Thoracic aorta (tissue), 2 donors: ENCODE measurements at regions not wholly inside any gene's neighbourhood (a gene's known extent, or its start where the extent isn't known, plus 50 kb on each side); places are given as distances from the start of the nearest gene placed in this dataset.

Source experiments
- ATAC-seq: fragments of 150-250 bp; one replicate; pipeline ENCODE4 v1.8.0; 2017; ENCODE audit warnings: low read depth; ENCODE audit not compliant: insufficient number of reproducible peaks, low FRiP score
- DNase-seq: peaks from one replicate; pipeline ENCODE4 v3.0.0-alpha.2; 2020; ENCODE audit warnings: low spot score
- H3K27ac ChIP-seq, 2 donors: fragments of 200-600 bp; sonication (generic); 1 replicate in 1 of 2; 2 replicates in 1 of 2; pipeline ENCODE4 v1.5.1; 2016; ENCODE audit warnings: mild to moderate bottlenecking in 2 of 2, moderate library complexity in 2 of 2
- H3K27me3 ChIP-seq: fragments of 200-600 bp; sonication (generic); replicated peaks from 2 replicates; pipeline ENCODE4 v1.6.0; 2016; ENCODE audit warnings: mild to moderate bottlenecking; ENCODE audit not compliant: insufficient read depth
- H3K36me3 ChIP-seq: fragments of 200-600 bp; sonication (generic); one replicate; pipeline ENCODE4 v1.5.1; 2016
- H3K4me1 ChIP-seq, 2 donors: fragments of 200-600 bp; sonication (generic); 1 replicate in 1 of 2; 2 replicates in 1 of 2; pipeline versions ENCODE4 v1.5.1 to v1.6.0; 2016; ENCODE audit warnings: low read depth in 2 of 2, mild to moderate bottlenecking in 1 of 2; ENCODE audit not compliant: control insufficient read depth in 1 of 2
- H3K4me3 ChIP-seq: fragments of 200-600 bp; sonication (generic); 2 replicates; pipeline ENCODE4 v1.5.1; 2016; ENCODE audit warnings: mild to moderate bottlenecking
- H3K9me3 ChIP-seq: fragments of 200-600 bp; sonication (generic); 2 replicates; pipeline ENCODE4 v1.5.1; 2016
- TF ChIP-seq, protein P1 (sequence below): fragments of 200-600 bp; sonication (generic); IDR thresholded peaks from one replicate; pipeline ENCODE4 v1.5.1; 2019; ENCODE audit warnings: antibody characterized with exemption

DNA sequence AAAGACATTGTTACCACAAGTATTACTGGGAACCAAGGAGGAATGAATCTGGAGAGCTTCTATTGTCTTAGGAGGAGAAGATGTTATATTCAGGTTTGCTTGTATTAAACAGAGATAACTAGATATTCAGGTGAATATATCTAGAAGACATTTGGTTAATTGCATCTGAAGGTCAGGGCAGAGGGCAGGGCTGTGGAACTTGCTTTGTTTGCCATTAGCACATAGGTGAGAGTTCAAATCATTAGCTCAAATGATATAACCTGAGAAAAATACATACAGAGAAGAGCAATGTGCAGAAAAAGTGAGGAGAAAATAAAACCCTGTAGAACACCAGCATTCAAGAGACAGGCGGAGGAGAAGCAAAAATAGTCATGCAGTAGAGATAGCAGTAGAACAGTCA lies 116.8 kb downstream of the DNAJB9 start:
- no peak overlapping the region for H3K4me3 ChIP-seq
- TF ChIP-seq, protein P1, sequence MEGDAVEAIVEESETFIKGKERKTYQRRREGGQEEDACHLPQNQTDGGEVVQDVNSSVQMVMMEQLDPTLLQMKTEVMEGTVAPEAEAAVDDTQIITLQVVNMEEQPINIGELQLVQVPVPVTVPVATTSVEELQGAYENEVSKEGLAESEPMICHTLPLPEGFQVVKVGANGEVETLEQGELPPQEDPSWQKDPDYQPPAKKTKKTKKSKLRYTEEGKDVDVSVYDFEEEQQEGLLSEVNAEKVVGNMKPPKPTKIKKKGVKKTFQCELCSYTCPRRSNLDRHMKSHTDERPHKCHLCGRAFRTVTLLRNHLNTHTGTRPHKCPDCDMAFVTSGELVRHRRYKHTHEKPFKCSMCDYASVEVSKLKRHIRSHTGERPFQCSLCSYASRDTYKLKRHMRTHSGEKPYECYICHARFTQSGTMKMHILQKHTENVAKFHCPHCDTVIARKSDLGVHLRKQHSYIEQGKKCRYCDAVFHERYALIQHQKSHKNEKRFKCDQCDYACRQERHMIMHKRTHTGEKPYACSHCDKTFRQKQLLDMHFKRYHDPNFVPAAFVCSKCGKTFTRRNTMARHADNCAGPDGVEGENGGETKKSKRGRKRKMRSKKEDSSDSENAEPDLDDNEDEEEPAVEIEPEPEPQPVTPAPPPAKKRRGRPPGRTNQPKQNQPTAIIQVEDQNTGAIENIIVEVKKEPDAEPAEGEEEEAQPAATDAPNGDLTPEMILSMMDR: no peak
- DNase-seq: no peak
- no peak overlapping the region for H3K27ac ChIP-seq
- H3K4me1 ChIP-seq: no peaks in the 10 kb centered on the region
- H3K27me3 ChIP-seq: no peaks in the 10 kb centered on the region
- no peak for ATAC-seq
- H3K36me3 ChIP-seq: no peaks in the 10 kb centered on the region
- no peaks in the 10 kb centered on the region for H3K9me3 ChIP-seq

DNA sequence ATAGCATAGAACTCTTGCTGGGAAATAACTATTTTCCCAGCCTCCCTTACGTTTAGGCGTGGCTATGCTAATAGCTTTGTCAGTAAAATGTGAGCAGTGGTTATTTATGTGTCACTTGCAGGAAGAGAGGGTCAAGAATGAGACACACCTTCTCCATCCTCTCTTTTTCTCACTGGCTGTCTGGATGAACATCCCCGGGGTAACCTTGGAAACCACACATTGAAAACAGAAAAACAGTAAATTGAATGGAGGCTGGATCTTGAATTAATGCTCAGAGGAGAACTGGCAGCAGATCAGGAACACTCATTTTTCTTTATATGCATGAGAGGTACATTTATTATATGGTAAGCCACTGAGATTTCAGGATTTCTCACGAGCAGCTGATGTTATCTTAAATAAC lies 127.6 kb downstream of the DNAJB9 start:
- no peaks in the 10 kb centered on the region for H3K36me3 ChIP-seq
- no peaks in the 10 kb centered on the region for H3K27me3 ChIP-seq
- no peak overlapping the region for H3K4me3 ChIP-seq
- H3K4me1 ChIP-seq: no peaks in the 10 kb centered on the region
- H3K27ac ChIP-seq: no peak overlapping the region
- H3K9me3 ChIP-seq: no peaks in the 10 kb centered on the region
- no peak for DNase-seq
- ATAC-seq: no peak
- TF ChIP-seq, protein P1: no peak

DNA sequence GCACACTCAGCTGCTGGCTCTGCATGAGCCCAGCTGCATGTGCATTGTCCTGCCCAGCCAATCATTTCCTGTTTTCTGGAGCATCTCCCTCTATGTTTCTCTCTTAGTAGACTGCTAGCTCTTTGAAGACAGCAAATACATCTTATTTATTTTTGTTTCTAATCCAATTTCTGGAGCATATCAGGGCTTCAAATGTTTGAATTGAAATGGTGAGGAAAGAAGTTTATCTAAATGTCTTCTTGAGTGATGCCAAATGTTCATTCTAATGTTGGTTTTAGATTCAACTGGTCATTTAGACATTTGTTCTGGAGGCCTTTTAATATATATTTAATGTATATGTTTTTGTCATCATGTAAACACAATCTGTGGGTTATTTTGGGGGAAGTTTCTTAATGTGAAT lies 141.9 kb downstream of the DNAJB9 start:
- H3K36me3 ChIP-seq: no peaks in the 10 kb centered on the region
- H3K4me3 ChIP-seq: no peak overlapping the region
- no peaks in the 10 kb centered on the region for H3K9me3 ChIP-seq
- ATAC-seq (no peak), DNase-seq (no peak)
- H3K4me1 ChIP-seq: no peaks in the 10 kb centered on the region
- H3K27me3 ChIP-seq: no peaks in the 10 kb centered on the region
- TF ChIP-seq, protein P1: no peak
- no peak overlapping the region for H3K27ac ChIP-seq

DNA sequence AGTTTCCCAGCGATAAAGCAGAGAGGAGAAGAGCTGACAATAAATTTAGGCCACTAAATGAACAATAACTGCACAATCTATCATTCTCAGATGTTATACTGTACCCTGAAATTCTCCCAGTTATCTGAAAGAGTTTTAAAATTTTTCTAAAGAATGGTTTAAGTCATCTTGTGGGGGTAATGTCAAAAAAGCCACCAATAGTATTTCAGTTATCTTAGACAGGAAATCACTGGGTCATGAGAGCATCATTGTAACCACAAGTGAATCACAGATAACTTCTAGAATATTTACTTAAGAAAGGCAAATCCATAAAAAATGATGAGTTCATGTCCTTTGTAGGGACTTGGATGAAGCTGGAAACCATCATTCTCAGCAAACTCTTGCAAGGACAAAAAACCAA lies 147.1 kb downstream of the DNAJB9 start:
- no peaks in the 10 kb centered on the region for H3K4me1 ChIP-seq
- no peaks in the 10 kb centered on the region for H3K9me3 ChIP-seq
- H3K27ac ChIP-seq: no peak overlapping the region
- ATAC-seq (no peak), DNase-seq (no peak)
- no peaks in the 10 kb centered on the region for H3K36me3 ChIP-seq
- TF ChIP-seq, protein P1: no peak
- no peaks in the 10 kb centered on the region for H3K27me3 ChIP-seq
- no peak overlapping the region for H3K4me3 ChIP-seq

DNA sequence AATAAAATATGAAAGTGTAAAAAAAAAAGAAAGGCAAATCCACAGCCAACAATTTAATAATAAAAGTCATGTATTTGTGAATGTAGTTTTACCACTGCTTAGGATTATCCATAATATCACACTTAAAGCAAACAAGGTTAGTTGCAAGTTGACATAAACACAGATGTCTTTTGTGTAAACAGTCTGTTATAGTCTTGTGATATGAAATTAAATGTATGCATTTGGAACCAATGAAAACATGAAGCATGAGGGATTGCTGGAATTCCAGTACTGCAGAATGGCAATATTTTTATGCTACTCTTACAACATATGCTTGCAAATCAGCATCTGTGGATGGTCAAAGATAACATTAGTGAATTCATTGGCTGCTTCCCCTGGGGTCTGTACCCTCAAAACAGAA lies 148.1 kb downstream of the DNAJB9 start:
- DNase-seq (no peak), ATAC-seq (no peak)
- TF ChIP-seq, protein P1: no peak
- no peaks in the 10 kb centered on the region for H3K27me3 ChIP-seq
- H3K9me3 ChIP-seq: no peaks in the 10 kb centered on the region
- no peaks in the 10 kb centered on the region for H3K4me1 ChIP-seq
- H3K4me3 ChIP-seq: no peak overlapping the region
- H3K36me3 ChIP-seq: no peaks in the 10 kb centered on the region
- H3K27ac ChIP-seq: no peak overlapping the region
